Loucy (cell line): ENCODE measurements at regions not wholly inside any gene's neighbourhood (a gene's known extent, or its start where the extent isn't known, plus 50 kb on each side); places are given as distances from the start of the nearest gene placed in this dataset.

Experiments
- H2AFZ ChIP-seq: fragments of 200-600 bp; sonication (generic); 2 replicates; pipeline ENCODE4 v1.6.0; 2016; ENCODE audit warnings: antibody characterized with exemption, mild to moderate bottlenecking, low read length, moderate library complexity
- H3F3A ChIP-seq: fragments of 200-600 bp; 2 replicates; pipeline ENCODE4 v1.6.0; 2016; ENCODE audit warnings: antibody characterized with exemption, low read depth, mild to moderate bottlenecking
- H3K27me3 ChIP-seq: fragments of 200-600 bp; sonication (generic); 2 replicates; pipeline ENCODE4 v1.6.1; 2014; ENCODE audit warnings: low read length, mild to moderate bottlenecking; ENCODE audit not compliant: insufficient read depth, poor library complexity, severe bottlenecking
- H3K36me3 ChIP-seq: fragments of 200-600 bp; sonication (generic); 2 replicates; pipeline ENCODE4 v1.6.1; 2016; ENCODE audit warnings: low read length; ENCODE audit not compliant: insufficient read depth
- H3K4me1 ChIP-seq: fragments of 200-600 bp; sonication (generic); 2 replicates; pipeline ENCODE4 v1.5.1; 2014; ENCODE audit warnings: low read length, mild to moderate bottlenecking; ENCODE audit not compliant: insufficient read depth, poor library complexity, severe bottlenecking
- H3K4me2 ChIP-seq: fragments of 200-600 bp; sonication (generic); 2 replicates; pipeline ENCODE4 v1.6.0; 2014; ENCODE audit warnings: antibody characterized with exemption, low read length, low read depth, mild to moderate bottlenecking; ENCODE audit not compliant: poor library complexity, severe bottlenecking
- H3K4me3 ChIP-seq: fragments of 200-600 bp; sonication (generic); 2 replicates; pipeline ENCODE4 v1.5.1; 2014; ENCODE audit warnings: low read length, mild to moderate bottlenecking, mixed read lengths; ENCODE audit not compliant: poor library complexity, severe bottlenecking
- H3K79me2 ChIP-seq: fragments of 200-600 bp; sonication (generic); 2 replicates; pipeline ENCODE4 v1.6.1; 2014; ENCODE audit warnings: low read length; ENCODE audit not compliant: insufficient read depth
- H3K9ac ChIP-seq: fragments of 200-600 bp; sonication (generic); 2 replicates; pipeline ENCODE4 v1.6.0; 2014; ENCODE audit warnings: mild to moderate bottlenecking, low read depth, low read length, moderate library complexity; ENCODE audit not compliant: poor library complexity, severe bottlenecking
- H3K9me2 ChIP-seq: fragments of 200-600 bp; sonication (generic); replicated peaks from 2 replicates; pipeline ENCODE4 v1.6.1; 2016; ENCODE audit warnings: low read depth, low read length, mixed read lengths
- H3K9me3 ChIP-seq: fragments of 200-600 bp; sonication (generic); 2 replicates; pipeline ENCODE4 v1.6.1; 2014; ENCODE audit warnings: mild to moderate bottlenecking, antibody characterized with exemption, low read length, low read depth; ENCODE audit not compliant: insufficient read depth
- H4K20me1 ChIP-seq: fragments of 200-600 bp; sonication (generic); 2 replicates; pipeline ENCODE4 v1.6.0; 2014; ENCODE audit warnings: antibody characterized with exemption, low read length, mild to moderate bottlenecking; ENCODE audit not compliant: insufficient read depth, poor library complexity, severe bottlenecking
- EZH2phosphoT487 ChIP-seq: fragments of 200-600 bp; IDR thresholded peaks from 2 replicates; pipeline ENCODE4 v1.6.1; 2018; ENCODE audit warnings: antibody characterized with exemption, mild to moderate bottlenecking, moderate library complexity, borderline replicate concordance
- TF ChIP-seq, protein P1 (sequence below): fragments of 200-600 bp; sonication (generic); conservative IDR thresholded peaks from 2 replicates; pipeline ENCODE4 v1.5.1; 2014; ENCODE audit warnings: mild to moderate bottlenecking, antibody characterized with exemption, low read length

DNA sequence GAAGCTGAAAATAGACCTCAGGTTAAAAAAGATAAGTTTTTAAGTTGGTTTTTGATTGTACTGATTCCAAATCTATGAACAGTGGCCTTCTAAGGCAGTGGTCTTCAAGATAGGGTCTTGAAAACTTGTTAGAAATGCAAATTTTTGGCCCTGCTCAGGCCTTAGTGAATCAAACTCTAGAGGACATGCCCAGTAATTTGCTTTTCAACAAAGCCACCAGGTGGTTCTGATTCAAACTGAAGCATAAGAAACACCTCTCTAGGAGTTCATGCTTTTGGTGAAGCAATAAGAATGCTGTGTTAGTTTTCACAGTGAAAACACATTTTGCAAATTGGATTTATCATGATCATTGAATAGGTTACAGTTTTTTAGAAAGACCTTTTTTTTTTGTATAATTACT lies 1849.4 kb upstream of the AGA start:
- Histone ChIP-seq H3K36me3 (no peaks in the 10 kb centered on the region), H3K4me3 (no peak overlapping the region), H3K4me2 (no peak overlapping the region), H3K9me2 (no peaks in the 10 kb centered on the region), H3K79me2 (no peaks in the 10 kb centered on the region), H3K9me3 (no peaks in the 10 kb centered on the region), H3K4me1 (no peaks in the 10 kb centered on the region), H4K20me1 (no peaks in the 10 kb centered on the region), H3F3A (no peaks in the 10 kb centered on the region), H3K27me3 (no peaks in the 10 kb centered on the region), H3K9ac (no peak overlapping the region), H2AFZ (no peak overlapping the region)
- no peak for TF ChIP-seq EZH2phosphoT487
- TF ChIP-seq, protein P1, sequence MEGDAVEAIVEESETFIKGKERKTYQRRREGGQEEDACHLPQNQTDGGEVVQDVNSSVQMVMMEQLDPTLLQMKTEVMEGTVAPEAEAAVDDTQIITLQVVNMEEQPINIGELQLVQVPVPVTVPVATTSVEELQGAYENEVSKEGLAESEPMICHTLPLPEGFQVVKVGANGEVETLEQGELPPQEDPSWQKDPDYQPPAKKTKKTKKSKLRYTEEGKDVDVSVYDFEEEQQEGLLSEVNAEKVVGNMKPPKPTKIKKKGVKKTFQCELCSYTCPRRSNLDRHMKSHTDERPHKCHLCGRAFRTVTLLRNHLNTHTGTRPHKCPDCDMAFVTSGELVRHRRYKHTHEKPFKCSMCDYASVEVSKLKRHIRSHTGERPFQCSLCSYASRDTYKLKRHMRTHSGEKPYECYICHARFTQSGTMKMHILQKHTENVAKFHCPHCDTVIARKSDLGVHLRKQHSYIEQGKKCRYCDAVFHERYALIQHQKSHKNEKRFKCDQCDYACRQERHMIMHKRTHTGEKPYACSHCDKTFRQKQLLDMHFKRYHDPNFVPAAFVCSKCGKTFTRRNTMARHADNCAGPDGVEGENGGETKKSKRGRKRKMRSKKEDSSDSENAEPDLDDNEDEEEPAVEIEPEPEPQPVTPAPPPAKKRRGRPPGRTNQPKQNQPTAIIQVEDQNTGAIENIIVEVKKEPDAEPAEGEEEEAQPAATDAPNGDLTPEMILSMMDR: no peak

- Histone ChIP-seq H3K27me3 (no peaks in the 10 kb centered on the region), H3K9ac (no peak overlapping the region), H3K4me3 (no peak overlapping the region), H3K4me2 (no peak overlapping the region), H2AFZ (no peak overlapping the region), H4K20me1 (no peaks in the 10 kb centered on the region), H3K9me2 (no peaks in the 10 kb centered on the region), H3K79me2 (no peaks in the 10 kb centered on the region), H3F3A (no peaks in the 10 kb centered on the region), H3K4me1 (no peaks in the 10 kb centered on the region), H3K36me3 (no peaks in the 10 kb centered on the region), H3K9me3 (no peaks in the 10 kb centered on the region)
- no peak for TF ChIP-seq EZH2phosphoT487
- TF ChIP-seq, protein P1: no peak
Measured at GRCh38 chr4:179292468-179292867, 1850.2 kb upstream of the AGA start.

GRCh38 chr4:179307297-179308136 lies 1865.3 kb upstream of the AGA start:
- Histone ChIP-seq H2AFZ (no peak overlapping the region), H4K20me1 (no peaks in the 10 kb centered on the region), H3K4me3 (no peak overlapping the region), H3F3A (no peaks in the 10 kb centered on the region), H3K4me2 (no peak overlapping the region), H3K9ac (no peak overlapping the region), H3K79me2 (no peaks in the 10 kb centered on the region), H3K27me3 (no peaks in the 10 kb centered on the region), H3K9me3 (no peaks in the 10 kb centered on the region), H3K4me1 (no peaks in the 10 kb centered on the region), H3K36me3 (no peaks in the 10 kb centered on the region), H3K9me2 (no peaks in the 10 kb centered on the region)
- TF ChIP-seq, protein P1: peak; percentile 79
- TF ChIP-seq EZH2phosphoT487: no peak
